ENCODE measurements at regions not wholly inside any gene's neighbourhood (a gene's known extent, or its start where the extent isn't known, plus 50 kb on each side); places are given as distances from the start of the nearest gene placed in this dataset.

DNA sequence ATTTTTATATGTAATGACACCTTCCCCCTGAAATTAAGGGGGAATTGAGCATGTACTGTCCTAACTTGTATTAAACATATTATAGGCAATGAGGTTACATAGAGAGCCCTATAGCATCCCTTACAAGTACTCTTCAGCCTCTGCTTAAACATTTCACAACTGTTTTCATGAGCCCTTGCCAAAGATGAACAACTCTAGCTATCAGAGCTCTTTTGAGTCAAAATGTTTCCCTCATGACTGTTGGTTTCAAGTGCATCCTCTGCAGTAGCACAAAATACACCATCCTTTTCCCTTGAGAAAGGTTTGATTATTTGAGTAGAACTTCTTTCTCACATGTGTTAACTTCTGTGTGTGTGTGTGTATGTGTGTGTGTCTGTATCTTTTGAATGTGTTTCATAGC, 1157.6 kb upstream of the CELF2 start:
- no peak for TF ChIP-seq CTCF (IDR thresholded peaks at IDR 0.05; ENCODE audit: low read length, missing control alignments)
- peak; percentile 2 for DNase-seq (ENCODE audit: low read depth)
- no peak overlapping the region for H3K4me3 ChIP-seq (replicated peaks; ENCODE audit: low read depth, low read length)

- no peak overlapping the region for H3K4me3 ChIP-seq (replicated peaks; ENCODE audit: low read depth, low read length)
- no peak for DNase-seq (ENCODE audit: low read depth)
- no peak for TF ChIP-seq CTCF (IDR thresholded peaks at IDR 0.05; ENCODE audit: low read length, missing control alignments)
Measured at GRCh38 chr10:9863559-9864121, 1154.0 kb upstream of the CELF2 start.

DNA sequence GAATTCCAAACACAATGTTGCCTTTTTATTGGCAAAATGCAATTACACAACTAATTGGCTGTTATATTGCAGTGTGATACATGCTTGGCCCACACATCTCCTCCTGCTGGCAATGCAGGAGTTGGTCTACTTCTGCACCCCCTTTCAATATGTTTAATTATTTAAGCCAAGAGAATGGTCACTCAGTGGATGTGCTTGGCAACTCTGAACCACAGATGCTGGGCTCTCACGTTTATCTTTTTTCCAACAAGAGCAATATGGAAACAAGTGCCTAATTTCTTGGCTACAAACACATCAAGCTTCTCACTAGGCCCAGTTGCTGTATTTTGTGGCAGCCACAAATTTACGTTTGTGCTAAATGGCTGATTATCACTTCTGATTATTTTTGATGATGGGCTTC, 1149.2 kb upstream of the CELF2 start:
- DNase-seq (ENCODE audit: low read depth) = no peak
- no peak for TF ChIP-seq CTCF (IDR thresholded peaks at IDR 0.05; ENCODE audit: low read length, missing control alignments)
- no peak overlapping the region for H3K4me3 ChIP-seq (replicated peaks; ENCODE audit: low read depth, low read length)

GRCh38 chr10:9869205-9869604, 1148.5 kb upstream of the CELF2 start:
- peak; percentile 29 for DNase-seq (ENCODE audit: low read depth)
- no peak for TF ChIP-seq CTCF (IDR thresholded peaks at IDR 0.05; ENCODE audit: low read length, missing control alignments)
- H3K4me3 ChIP-seq (replicated peaks; ENCODE audit: low read depth, low read length) = no peak overlapping the region

- DNase-seq (ENCODE audit: low read depth) = no peak
- no peak for TF ChIP-seq CTCF (IDR thresholded peaks at IDR 0.05; ENCODE audit: low read length, missing control alignments)
- no peak overlapping the region for H3K4me3 ChIP-seq (replicated peaks; ENCODE audit: low read depth, low read length)
Measured at GRCh38 chr10:9869606-9870176, 1148.0 kb upstream of the CELF2 start.

DNA sequence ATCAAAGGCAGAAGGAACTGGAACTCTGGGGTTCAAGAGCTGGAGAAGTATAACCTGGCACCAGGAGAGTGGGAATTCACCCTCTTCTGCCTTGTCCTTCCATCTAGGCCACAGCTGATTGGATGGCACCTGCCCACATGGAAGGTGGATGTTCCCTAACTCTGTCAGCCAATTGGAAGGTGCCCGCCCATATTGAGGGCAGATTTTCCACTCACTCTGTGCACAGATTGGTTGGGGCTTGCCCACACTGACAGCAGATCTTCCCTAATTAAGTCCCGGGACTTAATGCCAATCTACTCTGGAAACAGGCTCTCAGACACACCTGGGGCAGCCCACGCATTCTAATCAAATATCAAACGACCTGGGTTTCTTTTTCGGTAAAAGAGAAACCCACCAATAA, 1142.3 kb upstream of the CELF2 start:
- no peak overlapping the region for H3K4me3 ChIP-seq (replicated peaks; ENCODE audit: low read depth, low read length)
- TF ChIP-seq CTCF (IDR thresholded peaks at IDR 0.05; ENCODE audit: low read length, missing control alignments) = no peak
- no peak for DNase-seq (ENCODE audit: low read depth)

DNA sequence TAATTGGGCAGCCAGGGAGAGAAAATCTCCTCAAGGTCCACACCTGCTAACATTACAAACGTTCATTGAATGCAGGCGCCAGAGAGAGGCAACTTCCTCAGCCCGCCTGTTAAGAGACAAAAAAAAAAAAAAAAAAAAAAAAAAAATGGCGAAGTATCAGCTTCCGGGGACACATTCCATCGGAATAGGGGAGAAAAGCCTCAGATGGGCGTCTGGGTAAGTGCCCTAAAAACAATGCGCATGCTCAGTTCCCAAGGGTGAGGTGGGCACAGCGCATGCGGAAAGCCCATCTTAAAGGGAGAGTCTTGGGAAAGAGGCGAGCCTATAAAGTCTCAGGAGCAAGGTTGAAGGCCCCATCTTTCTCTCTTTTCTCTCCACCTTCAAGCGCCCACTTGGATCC, 1139.7 kb upstream of the CELF2 start:
- TF ChIP-seq CTCF (IDR thresholded peaks at IDR 0.05; ENCODE audit: low read length, missing control alignments) = no peak
- no peak overlapping the region for H3K4me3 ChIP-seq (replicated peaks; ENCODE audit: low read depth, low read length)
- no peak for DNase-seq (ENCODE audit: low read depth)
